HG02884 (cell line): ENCODE measurements at regions not wholly inside any gene's neighbourhood (a gene's known extent, or its start where the extent isn't known, plus 50 kb on each side); places are given as distances from the start of the nearest gene placed in this dataset.
"Not testable (repeated sequence)": the region's sequence is repeated elsewhere in the genome, so short reads cannot be mapped to it uniquely, and the experiment has no call there.

Source experiments
- ATAC-seq: cut with Tn5 transposase; IDR thresholded peaks from one replicate; pipeline ENCODE4 v1.9.1; 2021; ENCODE audit warnings: mild to moderate bottlenecking, moderate library complexity; ENCODE audit not compliant: unreplicated experiment

- no peak for ATAC-seq
Observed at GRCh38 chr4:156553659-156554058, 417.9 kb downstream of the PDGFC start.

- ATAC-seq = no peak
Observed at GRCh38 chr4:156547891-156548290, 423.7 kb downstream of the PDGFC start.

GRCh38 chr4:156547439-156547838 lies 424.2 kb downstream of the PDGFC start:
- ATAC-seq = no peak

- ATAC-seq = no peak
Observed at GRCh38 chr4:156545003-156545785, 426.4 kb downstream of the PDGFC start.

- no peak for ATAC-seq
Observed at GRCh38 chr4:156539376-156539775, 432.2 kb downstream of the PDGFC start.

GRCh38 chr4:156538651-156539257 lies 432.8 kb downstream of the PDGFC start:
- no peak for ATAC-seq

- ATAC-seq = no peak
Observed at GRCh38 chr4:156538210-156538609, 433.4 kb downstream of the PDGFC start.

- ATAC-seq = no peak
Observed at GRCh38 chr4:156537286-156537685, 434.3 kb downstream of the PDGFC start.

GRCh38 chr4:156536661-156537060 lies 434.9 kb downstream of the PDGFC start:
- ATAC-seq = no peak

GRCh38 chr4:156534205-156534604 lies 437.4 kb downstream of the PDGFC start:
- no peak for ATAC-seq

- ATAC-seq = no peak
Observed at GRCh38 chr4:156528216-156528615, 443.4 kb downstream of the PDGFC start.

GRCh38 chr4:156527237-156527993 lies 444.2 kb downstream of the PDGFC start:
- no peak for ATAC-seq

- ATAC-seq = no peak
Observed at GRCh38 chr4:156523991-156524390, 447.6 kb downstream of the PDGFC start.

GRCh38 chr4:156523492-156523891 lies 448.1 kb downstream of the PDGFC start:
- ATAC-seq = no peak

GRCh38 chr4:156521631-156522030 lies 450.0 kb downstream of the PDGFC start:
- ATAC-seq = no peak

GRCh38 chr4:156517956-156518355 lies 453.6 kb downstream of the PDGFC start:
- no peak for ATAC-seq

GRCh38 chr4:156517546-156517945 lies 454.1 kb downstream of the PDGFC start:
- ATAC-seq = no peak

- ATAC-seq = no peak
Observed at GRCh38 chr4:156516698-156517097, 454.9 kb downstream of the PDGFC start.

- ATAC-seq = no peak
Observed at GRCh38 chr4:156515295-156515694, 456.3 kb downstream of the PDGFC start.

- ATAC-seq = no peak
Observed at GRCh38 chr4:156512622-156513021, 459.0 kb downstream of the PDGFC start.

- not testable (repeated sequence) for ATAC-seq
Observed at GRCh38 chr4:156509921-156510320, 461.7 kb downstream of the PDGFC start.
